ENCODE measurements at regions not wholly inside any gene's neighbourhood (a gene's known extent, or its start where the extent isn't known, plus 50 kb on each side); places are given as distances from the start of the nearest gene placed in this dataset.

DNA sequence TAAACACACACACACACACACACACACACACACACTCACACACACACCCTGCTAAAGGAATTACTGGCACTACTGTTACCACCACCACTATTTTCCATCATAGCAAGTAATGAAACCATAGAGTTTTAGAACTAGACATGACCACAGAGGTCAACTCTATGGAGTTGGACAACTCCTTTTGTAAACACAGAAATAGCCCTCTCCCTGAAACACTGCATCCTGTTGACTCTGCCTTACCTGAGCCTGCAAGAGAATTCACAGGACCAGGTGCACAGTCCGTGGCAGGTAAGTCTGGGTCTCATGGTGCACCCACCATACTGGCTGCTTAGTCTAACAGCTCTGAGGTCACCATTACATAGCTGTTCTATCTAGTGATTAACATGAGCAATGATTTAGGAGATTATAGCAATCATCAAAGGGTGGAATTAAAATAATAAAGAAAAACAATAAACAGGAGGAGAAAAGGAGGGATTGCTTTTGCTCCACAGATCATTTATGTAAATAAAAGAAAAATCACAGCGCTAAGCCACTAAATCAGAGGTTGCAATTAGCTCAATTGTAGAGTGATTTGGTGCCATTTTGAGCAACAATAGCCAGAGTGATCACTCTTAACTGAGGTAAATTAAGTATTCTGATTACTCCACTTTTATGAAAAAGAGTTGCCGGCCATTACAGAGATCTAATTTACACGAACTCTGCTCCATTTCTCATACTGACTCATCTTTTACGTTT is 340.0 kb upstream of the RASGEF1B start:
- TF ChIP-seq, protein P1, sequence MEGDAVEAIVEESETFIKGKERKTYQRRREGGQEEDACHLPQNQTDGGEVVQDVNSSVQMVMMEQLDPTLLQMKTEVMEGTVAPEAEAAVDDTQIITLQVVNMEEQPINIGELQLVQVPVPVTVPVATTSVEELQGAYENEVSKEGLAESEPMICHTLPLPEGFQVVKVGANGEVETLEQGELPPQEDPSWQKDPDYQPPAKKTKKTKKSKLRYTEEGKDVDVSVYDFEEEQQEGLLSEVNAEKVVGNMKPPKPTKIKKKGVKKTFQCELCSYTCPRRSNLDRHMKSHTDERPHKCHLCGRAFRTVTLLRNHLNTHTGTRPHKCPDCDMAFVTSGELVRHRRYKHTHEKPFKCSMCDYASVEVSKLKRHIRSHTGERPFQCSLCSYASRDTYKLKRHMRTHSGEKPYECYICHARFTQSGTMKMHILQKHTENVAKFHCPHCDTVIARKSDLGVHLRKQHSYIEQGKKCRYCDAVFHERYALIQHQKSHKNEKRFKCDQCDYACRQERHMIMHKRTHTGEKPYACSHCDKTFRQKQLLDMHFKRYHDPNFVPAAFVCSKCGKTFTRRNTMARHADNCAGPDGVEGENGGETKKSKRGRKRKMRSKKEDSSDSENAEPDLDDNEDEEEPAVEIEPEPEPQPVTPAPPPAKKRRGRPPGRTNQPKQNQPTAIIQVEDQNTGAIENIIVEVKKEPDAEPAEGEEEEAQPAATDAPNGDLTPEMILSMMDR (IDR thresholded peaks at IDR 0.05): no peak
- ChIA-PET CTCF (interaction anchor here (1.4 kb wide), 1 partner anchor 344 kb away, joined by 4 read pairs; no protein-coding TSS in a partner anchor), POLR2A (no interaction called here)
- Mint-ChIP-seq H3K4me3 (no peak overlapping the region), H3K9me3 (no peaks in the 10 kb centered on the region), H3K27me3 (peaks cover 3% of the 10 kb centered on the region), H3K4me1 (no peaks in the 10 kb centered on the region), H3K36me3 (ENCODE audit: low read depth) (no peaks in the 10 kb centered on the region), H3K27ac (no peak overlapping the region)
- no peak for DNase-seq
- intact Hi-C loops (cut with micrococcal nuclease): no loop called here
- ATAC-seq (ENCODE audit: low read depth): no peak

DNA sequence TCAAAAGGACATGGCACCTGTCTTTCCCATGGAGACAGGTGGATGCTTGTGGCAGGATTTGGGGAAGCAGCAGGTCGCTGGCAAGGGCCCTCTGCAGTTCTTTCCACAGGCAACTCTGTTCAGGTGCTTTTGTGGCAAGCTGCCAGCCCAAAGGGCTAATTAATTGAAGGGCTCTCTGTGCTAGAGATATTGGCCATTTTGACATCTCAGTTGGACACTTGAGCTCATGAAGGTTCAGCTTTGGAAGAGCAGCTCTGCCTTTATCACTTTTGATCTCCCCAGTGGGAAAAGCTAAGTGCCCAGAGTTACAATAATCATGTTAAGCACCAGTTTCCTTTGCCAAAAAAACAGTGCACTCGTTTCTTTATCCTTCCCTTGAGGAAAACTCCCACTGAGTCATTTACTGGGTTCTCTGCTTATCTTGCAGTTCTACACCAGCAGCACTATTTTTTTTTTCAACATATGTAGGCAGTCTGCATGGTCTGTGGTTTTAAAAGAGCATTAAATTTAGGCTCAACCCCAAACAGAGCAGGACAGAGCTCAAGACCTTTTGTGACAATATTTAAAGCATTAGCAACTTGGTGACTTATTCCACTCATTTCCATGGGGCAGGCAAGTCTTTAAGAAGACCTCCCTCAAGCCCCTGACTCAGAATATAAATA is 336.4 kb upstream of the RASGEF1B start:
- H3K27ac Mint-ChIP-seq: no peak overlapping the region
- intact Hi-C loops (cut with micrococcal nuclease): no loop called here
- no peak for ATAC-seq (ENCODE audit: low read depth)
- no peaks in the 10 kb centered on the region for H3K36me3 Mint-ChIP-seq (ENCODE audit: low read depth)
- H3K9me3 Mint-ChIP-seq: no peaks in the 10 kb centered on the region
- no peak for DNase-seq
- no peak overlapping the region for H3K4me3 Mint-ChIP-seq
- POLR2A ChIA-PET: no interaction called here
- H3K27me3 Mint-ChIP-seq: no peaks in the 10 kb centered on the region
- CTCF ChIA-PET: no interaction called here
- no peaks in the 10 kb centered on the region for H3K4me1 Mint-ChIP-seq
- TF ChIP-seq, protein P1 (IDR thresholded peaks at IDR 0.05): no peak

DNA sequence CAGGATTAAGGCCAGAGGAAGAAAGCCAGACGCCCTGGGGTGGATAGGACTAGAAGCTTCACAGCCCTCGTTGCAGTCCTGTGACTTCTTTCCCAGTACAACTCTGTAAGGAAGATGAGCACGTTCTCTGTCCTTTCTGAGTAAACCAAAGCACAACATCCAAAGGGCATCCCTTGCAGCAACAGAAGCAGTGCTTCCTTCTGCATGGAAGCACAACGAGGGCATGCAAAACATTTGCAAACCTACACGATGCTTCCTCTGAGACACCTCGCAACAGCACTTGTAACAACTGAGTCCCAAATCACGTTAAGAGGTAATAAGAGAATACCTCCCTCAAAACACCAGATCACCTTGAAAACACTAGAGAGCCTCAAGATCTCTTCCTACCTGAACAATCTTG is 335.7 kb upstream of the RASGEF1B start:
- ATAC-seq (ENCODE audit: low read depth) (no peak), DNase-seq (no peak)
- ChIA-PET CTCF (interaction anchor here (1.0 to 1.1 kb wide), 2 partner anchors 337 to 340 kb away, joined by 4 read pairs; no protein-coding TSS in a partner anchor), POLR2A (no interaction called here)
- Mint-ChIP-seq H3K27ac (no peak overlapping the region), H3K9me3 (no peaks in the 10 kb centered on the region), H3K4me3 (no peak overlapping the region), H3K27me3 (no peaks in the 10 kb centered on the region), H3K36me3 (ENCODE audit: low read depth) (no peaks in the 10 kb centered on the region), H3K4me1 (no peaks in the 10 kb centered on the region)
- intact Hi-C loops (cut with micrococcal nuclease): no loop called here
- TF ChIP-seq, protein P1 (IDR thresholded peaks at IDR 0.05): no peak

DNA sequence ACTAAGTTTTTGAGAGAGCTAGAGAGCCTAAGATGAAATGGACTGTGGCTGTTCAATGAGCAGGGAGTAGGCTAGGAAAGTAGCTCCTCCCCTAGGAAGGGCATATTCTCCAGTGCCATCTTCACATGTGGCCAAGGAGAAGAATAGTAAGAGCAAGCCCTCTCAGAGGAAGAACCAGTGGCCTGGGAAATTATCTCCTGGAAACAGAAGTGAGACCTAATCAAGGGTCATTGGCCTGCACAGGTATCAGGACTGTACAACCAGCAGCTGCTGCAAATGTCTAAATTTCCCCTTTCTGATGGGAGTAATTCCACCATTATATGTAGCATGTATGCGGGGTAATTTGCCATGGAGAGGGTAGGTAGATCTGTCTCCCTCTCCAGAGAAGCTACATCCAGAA is 334.8 kb upstream of the RASGEF1B start:
- DNase-seq (no peak), ATAC-seq (ENCODE audit: low read depth) (no peak)
- intact Hi-C loops (cut with micrococcal nuclease): no loop called here
- Mint-ChIP-seq H3K36me3 (ENCODE audit: low read depth) (no peaks in the 10 kb centered on the region), H3K4me1 (no peaks in the 10 kb centered on the region), H3K27ac (no peak overlapping the region), H3K27me3 (no peaks in the 10 kb centered on the region), H3K4me3 (no peak overlapping the region), H3K9me3 (no peaks in the 10 kb centered on the region)
- ChIA-PET CTCF (interaction anchor here (1.0 to 1.1 kb wide), 2 partner anchors 336 to 339 kb away, joined by 4 read pairs; no protein-coding TSS in a partner anchor), POLR2A (interaction anchor here (0.7 kb wide), 1 partner anchor 336 kb away, joined by 3 read pairs; no protein-coding TSS in a partner anchor)
- TF ChIP-seq, protein P1 (IDR thresholded peaks at IDR 0.05): no peak

DNA sequence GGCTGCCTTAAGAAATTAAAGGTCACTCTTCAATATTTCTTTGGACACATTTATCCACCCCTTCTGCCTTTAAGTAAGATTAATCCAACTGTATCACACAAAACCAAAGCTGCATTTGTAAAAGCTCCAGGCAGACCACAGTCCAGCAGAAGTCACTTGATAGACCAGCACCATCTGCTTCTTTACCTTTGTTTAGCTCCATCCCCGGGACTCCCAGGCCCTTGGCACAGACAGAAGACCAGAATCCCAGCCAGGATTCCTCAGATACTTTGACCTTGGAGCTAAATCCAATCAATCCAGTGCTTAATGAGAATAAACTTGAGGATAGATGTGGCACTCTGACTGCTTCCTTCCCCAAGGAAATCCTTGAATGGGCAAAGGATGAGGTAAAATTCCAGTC is 333.1 kb upstream of the RASGEF1B start:
- Mint-ChIP-seq H3K9me3 (no peaks in the 10 kb centered on the region), H3K4me3 (no peak overlapping the region), H3K36me3 (ENCODE audit: low read depth) (no peaks in the 10 kb centered on the region), H3K27ac (no peak overlapping the region), H3K27me3 (no peaks in the 10 kb centered on the region), H3K4me1 (no peaks in the 10 kb centered on the region)
- POLR2A ChIA-PET: no interaction called here
- ATAC-seq (ENCODE audit: low read depth) (no peak), DNase-seq (no peak)
- intact Hi-C loops (cut with micrococcal nuclease): no loop called here
- CTCF ChIA-PET: interaction anchor here (0.7 to 0.9 kb wide), 2 partner anchors 8 to 39 kb away, joined by 3 read pairs; no protein-coding TSS in a partner anchor
- TF ChIP-seq, protein P1 (IDR thresholded peaks at IDR 0.05): no peak
